ENCODE measurements at regions not wholly inside any gene's neighbourhood (a gene's known extent, or its start where the extent isn't known, plus 50 kb on each side); places are given as distances from the start of the nearest gene placed in this dataset.
"Not testable (repeated sequence)": the region's sequence is repeated elsewhere in the genome, so short reads cannot be mapped to it uniquely, and the experiment has no call there.

- no peak for DNase-seq (ENCODE audit: low spot score)
Measured at GRCh38 chr5:102554082-102554481, 55.3 kb upstream of the SLCO6A1 start.

GRCh38 chr5:102554728-102555127 lies 55.9 kb upstream of the SLCO6A1 start:
- DNase-seq (ENCODE audit: low spot score) = no peak

- DNase-seq (ENCODE audit: low spot score) = no peak
Measured at GRCh38 chr5:102561894-102562760, 63.3 kb upstream of the SLCO6A1 start.

GRCh38 chr5:102570747-102571146 lies 71.9 kb upstream of the SLCO6A1 start:
- DNase-seq (ENCODE audit: low spot score) = no peak

- DNase-seq (ENCODE audit: low spot score) = no peak
Measured at GRCh38 chr5:102578362-102578761, 79.6 kb upstream of the SLCO6A1 start.

- DNase-seq (ENCODE audit: low spot score) = no peak
Measured at GRCh38 chr5:102579379-102579778, 80.6 kb upstream of the SLCO6A1 start.

GRCh38 chr5:102581011-102581410 lies 82.2 kb upstream of the SLCO6A1 start:
- no peak for DNase-seq (ENCODE audit: low spot score)

GRCh38 chr5:102582696-102583095 lies 83.9 kb upstream of the SLCO6A1 start:
- no peak for DNase-seq (ENCODE audit: low spot score)

- no peak for DNase-seq (ENCODE audit: low spot score)
Measured at GRCh38 chr5:102583276-102584124, 84.7 kb upstream of the SLCO6A1 start.

- DNase-seq (ENCODE audit: low spot score) = no peak
Measured at GRCh38 chr5:102589661-102590060, 90.9 kb upstream of the SLCO6A1 start.

GRCh38 chr5:102590467-102590866 lies 91.7 kb upstream of the SLCO6A1 start:
- DNase-seq (ENCODE audit: low spot score) = no peak

GRCh38 chr5:102591650-102592049 lies 92.8 kb upstream of the SLCO6A1 start:
- DNase-seq (ENCODE audit: low spot score) = no peak

- DNase-seq (ENCODE audit: low spot score) = not testable (repeated sequence)
Measured at GRCh38 chr5:102592586-102592985, 93.8 kb upstream of the SLCO6A1 start.

- DNase-seq (ENCODE audit: low spot score) = no peak
Measured at GRCh38 chr5:102594192-102594591, 95.4 kb upstream of the SLCO6A1 start.

- no peak for DNase-seq (ENCODE audit: low spot score)
Measured at GRCh38 chr5:102595332-102595731, 96.5 kb upstream of the SLCO6A1 start.

- no peak for DNase-seq (ENCODE audit: low spot score)
Measured at GRCh38 chr5:102596113-102596512, 97.3 kb upstream of the SLCO6A1 start.

GRCh38 chr5:102596951-102597350 lies 98.2 kb upstream of the SLCO6A1 start:
- no peak for DNase-seq (ENCODE audit: low spot score)

- DNase-seq (ENCODE audit: low spot score) = no peak
Measured at GRCh38 chr5:102599289-102599688, 100.5 kb upstream of the SLCO6A1 start.

GRCh38 chr5:102600964-102601363 lies 102.2 kb upstream of the SLCO6A1 start:
- DNase-seq (ENCODE audit: low spot score) = no peak

- DNase-seq (ENCODE audit: low spot score) = no peak
Measured at GRCh38 chr5:102603670-102604069, 104.9 kb upstream of the SLCO6A1 start.

- DNase-seq (ENCODE audit: low spot score) = no peak
Measured at GRCh38 chr5:102608414-102608813, 109.6 kb upstream of the SLCO6A1 start.

- no peak for DNase-seq (ENCODE audit: low spot score)
Measured at GRCh38 chr5:102611312-102611711, 112.5 kb upstream of the SLCO6A1 start.

GRCh38 chr5:102613661-102614060 lies 114.9 kb upstream of the SLCO6A1 start:
- DNase-seq (ENCODE audit: low spot score) = no peak

All from globus pallidus (tissue), 1 donor.